ENCODE measurements at regions not wholly inside any gene's neighbourhood (a gene's known extent, or its start where the extent isn't known, plus 50 kb on each side); places are given as distances from the start of the nearest gene placed in this dataset.

DNA sequence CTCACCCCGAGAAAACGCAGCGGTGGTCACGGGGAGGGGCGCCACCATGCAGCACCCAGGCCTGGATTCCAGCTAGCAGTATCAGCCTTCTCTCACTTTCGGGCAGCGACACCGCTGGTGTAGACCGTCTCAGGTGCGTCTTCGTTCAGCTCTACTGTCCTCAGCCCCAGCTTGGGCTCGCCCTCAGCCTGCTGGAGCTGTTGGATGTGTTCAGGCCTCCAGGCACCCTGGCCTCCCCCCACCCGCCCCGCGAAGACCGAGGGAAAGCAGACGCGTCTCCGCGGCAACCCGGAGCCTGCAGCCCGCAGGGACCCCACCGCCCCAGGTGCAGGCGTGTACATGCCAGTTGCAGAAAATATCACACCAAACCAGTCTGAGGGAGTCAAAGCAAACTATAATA lies 60.8 kb upstream of the CARMIL1 start:
- H3K9me3 ChIP-seq (ENCODE audit: control insufficient read depth in 4 of 4, low read length in 3 of 4): no peaks in the 10 kb centered on the region
- H3K27ac ChIP-seq (ENCODE audit: low read depth in 1 of 2, low read length in 2 of 2): no peak overlapping the region
- no peak overlapping the region for H3K4me3 ChIP-seq (ENCODE audit: low read depth in 1 of 3, low read length in 3 of 3)
- WGBS: 89% methylated on average over 24 of the region's 24 CpGs
- no peak overlapping the region for H3K9ac ChIP-seq (ENCODE audit: low read depth in 1 of 2, low read length in 2 of 2)
- TF ChIP-seq TAF1 (conservative IDR thresholded peaks at IDR 0.05) (no peak), HNF4G (IDR thresholded peaks at IDR 0.05) (no peak), FOXA1 (IDR thresholded peaks at IDR 0.05) (no peak), RXRA (IDR thresholded peaks at IDR 0.05) (no peak), SP1 (IDR thresholded peaks at IDR 0.05) (no peak), FOXA2 (IDR thresholded peaks at IDR 0.05) (no peak)
- TF ChIP-seq, protein P1, sequence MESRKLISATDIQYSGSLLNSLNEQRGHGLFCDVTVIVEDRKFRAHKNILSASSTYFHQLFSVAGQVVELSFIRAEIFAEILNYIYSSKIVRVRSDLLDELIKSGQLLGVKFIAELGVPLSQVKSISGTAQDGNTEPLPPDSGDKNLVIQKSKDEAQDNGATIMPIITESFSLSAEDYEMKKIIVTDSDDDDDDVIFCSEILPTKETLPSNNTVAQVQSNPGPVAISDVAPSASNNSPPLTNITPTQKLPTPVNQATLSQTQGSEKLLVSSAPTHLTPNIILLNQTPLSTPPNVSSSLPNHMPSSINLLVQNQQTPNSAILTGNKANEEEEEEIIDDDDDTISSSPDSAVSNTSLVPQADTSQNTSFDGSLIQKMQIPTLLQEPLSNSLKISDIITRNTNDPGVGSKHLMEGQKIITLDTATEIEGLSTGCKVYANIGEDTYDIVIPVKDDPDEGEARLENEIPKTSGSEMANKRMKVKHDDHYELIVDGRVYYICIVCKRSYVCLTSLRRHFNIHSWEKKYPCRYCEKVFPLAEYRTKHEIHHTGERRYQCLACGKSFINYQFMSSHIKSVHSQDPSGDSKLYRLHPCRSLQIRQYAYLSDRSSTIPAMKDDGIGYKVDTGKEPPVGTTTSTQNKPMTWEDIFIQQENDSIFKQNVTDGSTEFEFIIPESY (IDR thresholded peaks at IDR 0.05): no peak
- TF ChIP-seq, protein P2, sequence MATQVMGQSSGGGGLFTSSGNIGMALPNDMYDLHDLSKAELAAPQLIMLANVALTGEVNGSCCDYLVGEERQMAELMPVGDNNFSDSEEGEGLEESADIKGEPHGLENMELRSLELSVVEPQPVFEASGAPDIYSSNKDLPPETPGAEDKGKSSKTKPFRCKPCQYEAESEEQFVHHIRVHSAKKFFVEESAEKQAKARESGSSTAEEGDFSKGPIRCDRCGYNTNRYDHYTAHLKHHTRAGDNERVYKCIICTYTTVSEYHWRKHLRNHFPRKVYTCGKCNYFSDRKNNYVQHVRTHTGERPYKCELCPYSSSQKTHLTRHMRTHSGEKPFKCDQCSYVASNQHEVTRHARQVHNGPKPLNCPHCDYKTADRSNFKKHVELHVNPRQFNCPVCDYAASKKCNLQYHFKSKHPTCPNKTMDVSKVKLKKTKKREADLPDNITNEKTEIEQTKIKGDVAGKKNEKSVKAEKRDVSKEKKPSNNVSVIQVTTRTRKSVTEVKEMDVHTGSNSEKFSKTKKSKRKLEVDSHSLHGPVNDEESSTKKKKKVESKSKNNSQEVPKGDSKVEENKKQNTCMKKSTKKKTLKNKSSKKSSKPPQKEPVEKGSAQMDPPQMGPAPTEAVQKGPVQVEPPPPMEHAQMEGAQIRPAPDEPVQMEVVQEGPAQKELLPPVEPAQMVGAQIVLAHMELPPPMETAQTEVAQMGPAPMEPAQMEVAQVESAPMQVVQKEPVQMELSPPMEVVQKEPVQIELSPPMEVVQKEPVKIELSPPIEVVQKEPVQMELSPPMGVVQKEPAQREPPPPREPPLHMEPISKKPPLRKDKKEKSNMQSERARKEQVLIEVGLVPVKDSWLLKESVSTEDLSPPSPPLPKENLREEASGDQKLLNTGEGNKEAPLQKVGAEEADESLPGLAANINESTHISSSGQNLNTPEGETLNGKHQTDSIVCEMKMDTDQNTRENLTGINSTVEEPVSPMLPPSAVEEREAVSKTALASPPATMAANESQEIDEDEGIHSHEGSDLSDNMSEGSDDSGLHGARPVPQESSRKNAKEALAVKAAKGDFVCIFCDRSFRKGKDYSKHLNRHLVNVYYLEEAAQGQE (IDR thresholded peaks at IDR 0.05): no peak
- H3K36me3 ChIP-seq (ENCODE audit: control insufficient read depth in 4 of 4, insufficient read depth in 3 of 4, low read depth in 1 of 4, low read length in 3 of 4): no peaks in the 10 kb centered on the region
- DNase-seq (ENCODE audit: low spot score): no peak
- peaks cover 2 to 11% (median 6%) of the 10 kb centered on the region in 4 donors for H3K4me1 ChIP-seq (ENCODE audit: control insufficient read depth in 4 of 4, insufficient read depth in 4 of 4, low read length in 3 of 4)
- no peaks in the 10 kb centered on the region for H3K27me3 ChIP-seq (ENCODE audit: control insufficient read depth in 4 of 4, insufficient read depth in 4 of 4, low read length in 3 of 4)

DNA sequence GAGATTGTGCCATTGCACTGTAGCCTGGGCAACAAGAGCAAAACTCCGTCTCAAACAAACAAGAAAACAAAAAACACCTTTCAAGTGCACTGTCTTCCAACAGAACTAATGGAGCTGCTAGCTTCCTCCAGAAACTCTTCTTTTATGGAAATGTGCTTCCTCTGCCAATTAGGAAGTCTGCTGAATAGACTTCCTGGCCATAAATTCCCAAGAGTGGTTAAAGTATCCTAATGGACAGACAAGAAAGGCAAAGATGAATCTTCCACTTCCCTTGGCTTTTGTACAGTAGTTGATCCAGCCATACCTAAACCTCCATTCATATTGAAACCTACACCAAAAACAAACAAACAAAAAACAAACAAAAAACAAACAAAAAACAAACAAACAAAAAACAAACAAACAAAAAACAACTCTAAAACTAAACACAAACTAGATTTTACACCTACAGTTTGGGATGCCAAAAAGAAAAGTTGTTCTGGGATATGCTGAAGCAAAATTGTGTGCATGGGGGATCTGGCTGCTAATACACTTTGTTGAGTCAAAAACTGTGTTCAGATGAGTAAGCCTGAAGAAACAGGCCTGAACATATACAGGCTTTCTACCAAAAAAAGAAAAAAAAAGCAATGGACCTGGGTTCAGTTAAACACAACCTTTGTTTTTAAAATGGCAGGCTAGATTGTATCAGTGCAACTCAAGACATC lies 59.8 kb upstream of the CARMIL1 start:
- H3K27ac ChIP-seq (ENCODE audit: low read depth in 1 of 2, low read length in 2 of 2): no peak overlapping the region
- DNase-seq (ENCODE audit: low spot score): no peak
- no peak overlapping the region for H3K9ac ChIP-seq (ENCODE audit: low read depth in 1 of 2, low read length in 2 of 2)
- 6% methylated on average over 1 of the region's 1 CpG for WGBS
- TF ChIP-seq, protein P3, sequence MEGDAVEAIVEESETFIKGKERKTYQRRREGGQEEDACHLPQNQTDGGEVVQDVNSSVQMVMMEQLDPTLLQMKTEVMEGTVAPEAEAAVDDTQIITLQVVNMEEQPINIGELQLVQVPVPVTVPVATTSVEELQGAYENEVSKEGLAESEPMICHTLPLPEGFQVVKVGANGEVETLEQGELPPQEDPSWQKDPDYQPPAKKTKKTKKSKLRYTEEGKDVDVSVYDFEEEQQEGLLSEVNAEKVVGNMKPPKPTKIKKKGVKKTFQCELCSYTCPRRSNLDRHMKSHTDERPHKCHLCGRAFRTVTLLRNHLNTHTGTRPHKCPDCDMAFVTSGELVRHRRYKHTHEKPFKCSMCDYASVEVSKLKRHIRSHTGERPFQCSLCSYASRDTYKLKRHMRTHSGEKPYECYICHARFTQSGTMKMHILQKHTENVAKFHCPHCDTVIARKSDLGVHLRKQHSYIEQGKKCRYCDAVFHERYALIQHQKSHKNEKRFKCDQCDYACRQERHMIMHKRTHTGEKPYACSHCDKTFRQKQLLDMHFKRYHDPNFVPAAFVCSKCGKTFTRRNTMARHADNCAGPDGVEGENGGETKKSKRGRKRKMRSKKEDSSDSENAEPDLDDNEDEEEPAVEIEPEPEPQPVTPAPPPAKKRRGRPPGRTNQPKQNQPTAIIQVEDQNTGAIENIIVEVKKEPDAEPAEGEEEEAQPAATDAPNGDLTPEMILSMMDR (IDR thresholded peaks at IDR 0.05; ENCODE audit: low read depth, low read length, missing input control): no peak
- TF ChIP-seq, protein P1 (IDR thresholded peaks at IDR 0.05): no peak
- TF ChIP-seq SP1 (IDR thresholded peaks at IDR 0.05): no peak
- peaks cover 2 to 16% (median 10%) of the 10 kb centered on the region in 4 donors for H3K4me1 ChIP-seq (ENCODE audit: control insufficient read depth in 4 of 4, insufficient read depth in 4 of 4, low read length in 3 of 4)
- no peaks in the 10 kb centered on the region for H3K9me3 ChIP-seq (ENCODE audit: control insufficient read depth in 4 of 4, low read length in 3 of 4)
- no peaks in the 10 kb centered on the region for H3K27me3 ChIP-seq (ENCODE audit: control insufficient read depth in 4 of 4, insufficient read depth in 4 of 4, low read length in 3 of 4)
- no peak overlapping the region for H3K4me3 ChIP-seq (ENCODE audit: low read depth in 1 of 3, low read length in 3 of 3)
- no peaks in the 10 kb centered on the region for H3K36me3 ChIP-seq (ENCODE audit: control insufficient read depth in 4 of 4, insufficient read depth in 3 of 4, low read depth in 1 of 4, low read length in 3 of 4)

All from liver (tissue), 8 donors.